ENCODE measurements at regions not wholly inside any gene's neighbourhood (a gene's known extent, or its start where the extent isn't known, plus 50 kb on each side); places are given as distances from the start of the nearest gene placed in this dataset.
"Not testable (repeated sequence)": the region's sequence is repeated elsewhere in the genome, so short reads cannot be mapped to it uniquely, and the experiment has no call there.

GRCh38 chr4:81326581-81326980 is 111.6 kb upstream of the PRKG2 start:
- no peak overlapping the region for H3K4me2 ChIP-seq
- TF ChIP-seq, protein P1, sequence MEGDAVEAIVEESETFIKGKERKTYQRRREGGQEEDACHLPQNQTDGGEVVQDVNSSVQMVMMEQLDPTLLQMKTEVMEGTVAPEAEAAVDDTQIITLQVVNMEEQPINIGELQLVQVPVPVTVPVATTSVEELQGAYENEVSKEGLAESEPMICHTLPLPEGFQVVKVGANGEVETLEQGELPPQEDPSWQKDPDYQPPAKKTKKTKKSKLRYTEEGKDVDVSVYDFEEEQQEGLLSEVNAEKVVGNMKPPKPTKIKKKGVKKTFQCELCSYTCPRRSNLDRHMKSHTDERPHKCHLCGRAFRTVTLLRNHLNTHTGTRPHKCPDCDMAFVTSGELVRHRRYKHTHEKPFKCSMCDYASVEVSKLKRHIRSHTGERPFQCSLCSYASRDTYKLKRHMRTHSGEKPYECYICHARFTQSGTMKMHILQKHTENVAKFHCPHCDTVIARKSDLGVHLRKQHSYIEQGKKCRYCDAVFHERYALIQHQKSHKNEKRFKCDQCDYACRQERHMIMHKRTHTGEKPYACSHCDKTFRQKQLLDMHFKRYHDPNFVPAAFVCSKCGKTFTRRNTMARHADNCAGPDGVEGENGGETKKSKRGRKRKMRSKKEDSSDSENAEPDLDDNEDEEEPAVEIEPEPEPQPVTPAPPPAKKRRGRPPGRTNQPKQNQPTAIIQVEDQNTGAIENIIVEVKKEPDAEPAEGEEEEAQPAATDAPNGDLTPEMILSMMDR (conservative IDR thresholded peaks at IDR 0.05; ENCODE audit: low read depth, low read length) = no peak
- no peaks in the 10 kb centered on the region for H3K4me1 ChIP-seq (ENCODE audit: low read depth, poor library complexity, severe bottlenecking)
- H3K9ac ChIP-seq = no peak overlapping the region
- no peaks in the 10 kb centered on the region for H4K20me1 ChIP-seq (ENCODE audit: insufficient read depth)
- no peak overlapping the region for H3K27ac ChIP-seq
- no peak overlapping the region for H3K4me3 ChIP-seq (IDR thresholded peaks at IDR 0.05; ENCODE audit: insufficient read depth, low read depth, low read length)
- no peak overlapping the region for H2AFZ ChIP-seq (ENCODE audit: low read depth)
- H3K36me3 ChIP-seq (ENCODE audit: insufficient read depth) = no peaks in the 10 kb centered on the region
- H3K27me3 ChIP-seq (ENCODE audit: insufficient read depth, low read depth) = no peaks in the 10 kb centered on the region
- H3K79me2 ChIP-seq (ENCODE audit: insufficient read depth, low read depth) = no peaks in the 10 kb centered on the region

DNA sequence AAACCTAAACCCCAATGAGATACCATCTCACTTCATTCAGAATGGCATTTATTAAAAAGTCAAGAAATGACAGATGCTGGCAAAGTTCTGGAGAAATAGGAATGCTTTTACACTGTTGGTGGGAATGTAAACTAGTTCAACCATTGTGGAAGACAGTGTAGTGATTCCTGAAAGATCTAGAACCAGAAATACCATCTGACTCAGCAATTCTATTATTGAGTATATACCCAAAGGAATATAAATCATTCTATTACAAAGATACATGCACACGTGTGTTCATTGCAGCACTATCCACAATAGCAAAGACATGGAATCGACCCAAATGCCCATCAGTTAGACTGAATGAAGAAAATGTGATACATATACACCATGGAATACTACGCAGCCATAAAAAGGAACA is 109.6 kb upstream of the PRKG2 start:
- not testable (repeated sequence) for H2AFZ ChIP-seq (ENCODE audit: low read depth); H3K27ac ChIP-seq; H3K79me2 ChIP-seq (ENCODE audit: insufficient read depth, low read depth); H3K4me3 ChIP-seq (IDR thresholded peaks at IDR 0.05; ENCODE audit: insufficient read depth, low read depth, low read length); H3K36me3 ChIP-seq (ENCODE audit: insufficient read depth); H4K20me1 ChIP-seq (ENCODE audit: insufficient read depth); H3K9ac ChIP-seq; H3K4me1 ChIP-seq (ENCODE audit: low read depth, poor library complexity, severe bottlenecking); H3K27me3 ChIP-seq (ENCODE audit: insufficient read depth, low read depth); H3K4me2 ChIP-seq

GRCh38 chr4:81319657-81320056 is 104.6 kb upstream of the PRKG2 start:
- Histone ChIP-seq H4K20me1 (ENCODE audit: insufficient read depth) (no peaks in the 10 kb centered on the region), H3K4me3 (IDR thresholded peaks at IDR 0.05; ENCODE audit: insufficient read depth, low read depth, low read length) (no peak overlapping the region), H3K79me2 (ENCODE audit: insufficient read depth, low read depth) (no peaks in the 10 kb centered on the region), H3K9ac (no peak overlapping the region), H3K27me3 (ENCODE audit: insufficient read depth, low read depth) (no peaks in the 10 kb centered on the region), H3K36me3 (ENCODE audit: insufficient read depth) (no peaks in the 10 kb centered on the region), H3K27ac (no peak overlapping the region), H3K4me2 (no peak overlapping the region), H2AFZ (ENCODE audit: low read depth) (no peak overlapping the region), H3K4me1 (ENCODE audit: low read depth, poor library complexity, severe bottlenecking) (no peaks in the 10 kb centered on the region)
- TF ChIP-seq, protein P1 (conservative IDR thresholded peaks at IDR 0.05; ENCODE audit: low read depth, low read length) = no peak

DNA sequence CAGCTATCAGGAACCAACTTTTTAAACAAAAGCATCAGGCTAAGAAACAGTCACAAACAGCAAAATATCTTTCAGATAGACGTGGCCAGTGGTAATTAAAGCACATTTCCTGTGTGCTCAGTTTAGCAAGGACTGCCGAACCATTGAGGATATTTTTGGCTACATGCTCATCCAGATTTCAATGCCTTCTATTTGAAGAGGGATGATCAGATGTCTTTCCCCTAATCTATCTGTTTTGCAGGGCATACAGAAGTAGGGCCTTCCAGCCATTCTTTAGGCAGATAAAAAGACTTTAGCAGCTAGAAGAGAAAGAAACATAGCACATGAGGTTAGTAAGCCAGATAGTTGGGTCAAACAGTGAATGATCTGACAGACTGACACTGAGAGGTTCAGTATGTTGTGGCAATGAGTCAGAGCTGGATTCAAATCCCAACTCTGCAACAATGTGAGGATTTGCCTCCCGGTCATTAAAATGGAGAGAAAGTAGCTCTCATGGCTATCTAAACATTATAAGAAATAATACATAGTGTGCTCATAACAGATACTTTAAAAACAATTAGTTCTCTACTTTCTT is 100.0 kb upstream of the PRKG2 start:
- Histone ChIP-seq H3K79me2 (ENCODE audit: insufficient read depth, low read depth) (no peaks in the 10 kb centered on the region), H3K4me1 (ENCODE audit: low read depth, poor library complexity, severe bottlenecking) (no peaks in the 10 kb centered on the region), H2AFZ (ENCODE audit: low read depth) (no peak overlapping the region), H3K4me2 (no peak overlapping the region), H3K4me3 (IDR thresholded peaks at IDR 0.05; ENCODE audit: insufficient read depth, low read depth, low read length) (no peak overlapping the region), H3K9ac (no peak overlapping the region), H4K20me1 (ENCODE audit: insufficient read depth) (no peaks in the 10 kb centered on the region), H3K36me3 (ENCODE audit: insufficient read depth) (no peaks in the 10 kb centered on the region), H3K27me3 (ENCODE audit: insufficient read depth, low read depth) (no peaks in the 10 kb centered on the region), H3K27ac (no peak overlapping the region)
- TF ChIP-seq, protein P1 (conservative IDR thresholded peaks at IDR 0.05; ENCODE audit: low read depth, low read length) = no peak

- TF ChIP-seq, protein P1 (conservative IDR thresholded peaks at IDR 0.05; ENCODE audit: low read depth, low read length) = no peak
- Histone ChIP-seq H3K27me3 (ENCODE audit: insufficient read depth, low read depth) (no peaks in the 10 kb centered on the region), H3K4me1 (ENCODE audit: low read depth, poor library complexity, severe bottlenecking) (no peaks in the 10 kb centered on the region), H3K36me3 (ENCODE audit: insufficient read depth) (no peaks in the 10 kb centered on the region), H3K4me2 (no peak overlapping the region), H3K9ac (no peak overlapping the region), H3K79me2 (ENCODE audit: insufficient read depth, low read depth) (no peaks in the 10 kb centered on the region), H4K20me1 (ENCODE audit: insufficient read depth) (no peaks in the 10 kb centered on the region), H2AFZ (ENCODE audit: low read depth) (no peak overlapping the region), H3K4me3 (IDR thresholded peaks at IDR 0.05; ENCODE audit: insufficient read depth, low read depth, low read length) (no peak overlapping the region), H3K27ac (no peak overlapping the region)
Observed at GRCh38 chr4:81314196-81314896, 99.3 kb upstream of the PRKG2 start.

Data from KMS-11 (cell line).